SIG-M5 (cell line): ENCODE measurements at regions not wholly inside any gene's neighbourhood (a gene's known extent, or its start where the extent isn't known, plus 50 kb on each side); places are given as distances from the start of the nearest gene placed in this dataset.

ENCODE experiments used
- DNase-seq: peaks from one replicate; lab custom pipeline; 2025; lab: John Stamatoyannopoulos, UW

- DNase-seq = no peak
Measured at GRCh38 chr18:78882585-78882984, 97.0 kb upstream of the SALL3 start.

- no peak for DNase-seq
Measured at GRCh38 chr18:78883501-78883900, 96.1 kb upstream of the SALL3 start.

- no peak for DNase-seq
Measured at GRCh38 chr18:78884502-78884901, 95.1 kb upstream of the SALL3 start.

DNA sequence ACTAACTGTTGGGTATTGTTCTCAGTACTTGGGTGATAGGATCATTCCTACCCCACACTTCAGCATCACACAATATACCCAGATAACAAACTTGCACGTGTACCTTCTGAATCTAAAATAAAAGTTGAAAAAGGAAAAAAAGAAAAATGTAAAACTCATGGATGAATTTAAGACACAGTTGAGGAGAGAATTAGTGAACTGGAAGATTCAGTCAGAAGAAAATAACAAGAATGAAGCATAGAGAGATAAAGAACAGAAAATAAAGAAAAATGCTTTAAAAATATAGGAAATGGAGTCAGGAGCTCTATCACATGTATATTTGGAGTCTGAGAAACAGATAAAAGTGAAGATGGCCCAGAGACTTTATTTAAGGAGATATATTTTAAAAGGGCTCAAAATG, 90.4 kb upstream of the SALL3 start:
- DNase-seq = no peak

GRCh38 chr18:78890388-78890787, 89.2 kb upstream of the SALL3 start:
- no peak for DNase-seq

- no peak for DNase-seq
Measured at GRCh38 chr18:78891185-78891762, 88.3 kb upstream of the SALL3 start.

GRCh38 chr18:78892177-78892576, 87.4 kb upstream of the SALL3 start:
- no peak for DNase-seq

DNA sequence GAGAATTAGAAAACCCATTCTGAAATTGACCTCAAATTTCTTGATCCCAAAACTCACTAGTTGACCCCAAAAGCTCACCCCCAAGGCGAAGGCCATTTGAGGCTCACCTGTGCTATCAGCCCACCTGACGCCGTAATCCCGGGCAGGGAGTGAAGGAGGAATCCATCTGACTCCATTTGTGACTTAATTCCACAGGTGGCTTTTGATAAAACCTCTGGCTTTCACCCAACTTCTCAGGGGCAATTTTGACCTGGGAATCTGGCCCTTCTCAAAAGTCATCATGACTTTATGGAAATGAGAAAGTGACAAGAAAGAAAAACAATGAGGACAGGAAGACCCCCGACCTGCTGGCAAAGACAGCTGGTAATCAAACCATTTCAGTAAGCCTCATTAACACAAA, 86.9 kb upstream of the SALL3 start:
- DNase-seq = no peak

- no peak for DNase-seq
Measured at GRCh38 chr18:78893281-78894032, 86.2 kb upstream of the SALL3 start.

GRCh38 chr18:78894033-78894305, 85.6 kb upstream of the SALL3 start:
- no peak for DNase-seq

- DNase-seq = no peak
Measured at GRCh38 chr18:78895207-78896001, 84.2 kb upstream of the SALL3 start.

GRCh38 chr18:78896111-78896905, 83.3 kb upstream of the SALL3 start:
- no peak for DNase-seq

- no peak for DNase-seq
Measured at GRCh38 chr18:78898066-78898465, 81.6 kb upstream of the SALL3 start.

DNA sequence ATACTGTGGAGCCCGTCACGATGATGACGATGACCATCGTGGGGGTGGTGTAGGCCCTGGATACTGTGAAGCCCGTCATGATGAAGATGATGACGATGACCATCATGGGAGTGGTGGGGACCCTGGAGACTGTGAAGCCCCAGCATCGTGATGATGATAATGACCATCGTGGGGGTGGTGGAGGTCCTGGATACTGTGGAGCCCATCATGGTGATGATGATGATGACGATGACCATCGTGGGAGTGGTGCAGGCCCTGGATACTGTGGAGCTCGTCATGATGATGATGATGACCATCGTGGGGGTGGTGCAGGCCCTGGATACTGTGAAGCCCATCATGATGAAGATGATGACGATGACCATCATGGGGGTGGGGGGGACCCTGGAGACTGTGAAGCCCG, 81.0 kb upstream of the SALL3 start:
- DNase-seq = no peak

DNA sequence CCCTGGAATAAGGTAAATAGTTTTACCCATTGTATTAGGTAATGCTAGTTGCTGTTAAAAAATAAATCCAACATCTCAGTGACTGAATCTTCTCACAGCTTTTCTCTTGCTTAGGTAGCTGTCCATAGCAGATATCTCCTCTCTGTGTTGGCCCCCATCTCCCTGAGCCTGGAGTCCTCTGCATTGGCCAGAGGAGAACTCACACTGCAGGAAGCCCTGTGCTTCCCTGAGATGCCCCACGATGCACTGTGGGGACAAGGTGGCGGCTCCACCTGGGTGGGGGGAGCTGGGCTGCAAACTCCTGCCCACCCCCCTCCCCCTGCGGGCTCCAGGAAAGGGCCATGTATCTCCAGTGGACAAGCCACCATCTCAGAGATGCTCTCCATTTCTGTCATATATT, 80.4 kb upstream of the SALL3 start:
- no peak for DNase-seq

- no peak for DNase-seq
Measured at GRCh38 chr18:78900938-78901909, 78.4 kb upstream of the SALL3 start.

- DNase-seq = no peak
Measured at GRCh38 chr18:78901923-78902794, 77.5 kb upstream of the SALL3 start.

GRCh38 chr18:78902795-78903435, 76.7 kb upstream of the SALL3 start:
- DNase-seq = no peak

- DNase-seq = no peak
Measured at GRCh38 chr18:78903436-78904178, 76.0 kb upstream of the SALL3 start.
